Endometrium (tissue), 2 donors: ENCODE measurements at regions not wholly inside any gene's neighbourhood (a gene's known extent, or its start where the extent isn't known, plus 50 kb on each side); places are given as distances from the start of the nearest gene placed in this dataset.

Experiments used
- FAIRE-seq: peaks from 2 replicates; lab custom pipeline; 2012; peaks lifted over from hg19 to GRCh38; lab: Jason Lieb, UNC
- donor health status: control.
- donor health status: control.

- no peak for FAIRE-seq
Observed at GRCh38 chr6:167776906-167777627, 49.6 kb upstream of the AFDN start.
